Neuronal stem cell (in vitro differentiated cells): ENCODE measurements at regions not wholly inside any gene's neighbourhood (a gene's known extent, or its start where the extent isn't known, plus 50 kb on each side); places are given as distances from the start of the nearest gene placed in this dataset.
A peak's percentile ranks its signal among the peaks of the same experiment; 100 is the strongest.
"Not testable (repeated sequence)": the region's sequence is repeated elsewhere in the genome, so short reads cannot be mapped to it uniquely, and the experiment has no call there.

Source experiments
- DNase-seq: peaks from one replicate; pipeline ENCODE4 v3.0.0-alpha.2; 2013; ENCODE audit warnings: low spot score
- H2AFZ ChIP-seq: one replicate; pipeline ENCODE4 v1.6.1; 2013; ENCODE audit warnings: mild to moderate bottlenecking, low read length, inconsistent platforms
- H2AK5ac ChIP-seq: 2 replicates; pipeline ENCODE4 v1.6.1; 2013; ENCODE audit warnings: low read depth, mild to moderate bottlenecking, inconsistent platforms, low read length, moderate library complexity, mixed read lengths
- H2BK120ac ChIP-seq: 2 replicates; pipeline ENCODE4 v1.6.1; 2013; ENCODE audit warnings: low read depth, mild to moderate bottlenecking, inconsistent platforms, low read length, moderate library complexity, mixed read lengths
- H2BK12ac ChIP-seq: one replicate; pipeline ENCODE4 v1.6.1; 2013; ENCODE audit warnings: low read length, inconsistent platforms
- H2BK15ac ChIP-seq: 2 replicates; pipeline ENCODE4 v1.6.1; 2013; ENCODE audit warnings: mild to moderate bottlenecking, low read length, inconsistent platforms, mixed read lengths
- H2BK5ac ChIP-seq: one replicate; pipeline ENCODE4 v1.6.1; 2013; ENCODE audit warnings: inconsistent platforms, mild to moderate bottlenecking, low read length, moderate library complexity
- H3K14ac ChIP-seq: one replicate; pipeline ENCODE4 v1.6.1; 2013; ENCODE audit warnings: low read length, inconsistent platforms
- H3K18ac ChIP-seq: 2 replicates; pipeline ENCODE4 v1.6.1; 2013; ENCODE audit warnings: low read length, inconsistent platforms
- H3K23ac ChIP-seq: 2 replicates; pipeline ENCODE4 v1.6.1; 2013; ENCODE audit warnings: low read depth, mild to moderate bottlenecking, mixed read lengths, low read length, inconsistent platforms; ENCODE audit not compliant: poor library complexity
- H3K27ac ChIP-seq: replicated peaks from 3 replicates; pipeline ENCODE4 v1.5.1; 2013; ENCODE audit warnings: low read length, inconsistent platforms
- H3K27me3 ChIP-seq, 3 experiments: 2 replicates each; pipeline ENCODE4 v1.6.1; 2013; ENCODE audit warnings: low read length in 3 of 3, mild to moderate bottlenecking in 2 of 3, inconsistent platforms in 1 of 3, low read depth in 1 of 3, mixed read lengths in 1 of 3, moderate library complexity in 1 of 3; ENCODE audit not compliant: control insufficient read depth in 3 of 3, insufficient read depth in 3 of 3
- H3K36me3 ChIP-seq, 2 donors: replicated peaks in 1 of 2; 2 replicates each; pipeline ENCODE4 v1.6.1; 2013; ENCODE audit warnings: low read length in 2 of 2; ENCODE audit not compliant: control insufficient read depth in 2 of 2, insufficient read depth in 2 of 2
- H3K4ac ChIP-seq: 2 replicates; pipeline ENCODE4 v1.6.1; 2013; ENCODE audit warnings: inconsistent platforms, mild to moderate bottlenecking, low read length, moderate library complexity
- H3K4me1 ChIP-seq, 2 donors: 1 replicate in 1 of 2; 2 replicates in 1 of 2; pipeline ENCODE4 v1.6.1; 2013; ENCODE audit warnings: low read length in 2 of 2, low read depth in 1 of 2; ENCODE audit not compliant: control insufficient read depth in 2 of 2, insufficient read depth in 1 of 2
- H3K4me2 ChIP-seq: one replicate; pipeline ENCODE4 v1.6.1; 2013; ENCODE audit warnings: mild to moderate bottlenecking, low read length, inconsistent platforms; ENCODE audit not compliant: insufficient read depth, poor library complexity, severe bottlenecking
- H3K4me3 ChIP-seq, 2 donors: 2 replicates each; pipeline ENCODE4 v1.5.1; 2013; ENCODE audit warnings: low read length in 2 of 2, mild to moderate bottlenecking in 2 of 2, inconsistent platforms in 1 of 2, moderate library complexity in 1 of 2
- H3K79me1 ChIP-seq: one replicate; pipeline ENCODE4 v1.6.1; 2013; ENCODE audit warnings: low read depth, mild to moderate bottlenecking, inconsistent platforms, low read length, moderate library complexity
- H3K9ac ChIP-seq: one replicate; pipeline ENCODE4 v1.6.1; 2013; ENCODE audit warnings: mild to moderate bottlenecking, low read depth, low read length, inconsistent platforms; ENCODE audit not compliant: poor library complexity
- H3K9me3 ChIP-seq, 2 donors: replicated peaks in 1 of 2; 2 replicates each; pipeline versions ENCODE3 to v1.6.1; 2013; ENCODE audit warnings: low read length in 2 of 2, mild to moderate bottlenecking in 2 of 2, inconsistent platforms in 1 of 2, low read depth in 1 of 2, mixed read lengths in 1 of 2, moderate library complexity in 1 of 2; ENCODE audit not compliant: control insufficient read depth in 2 of 2, insufficient read depth in 1 of 2
- H4K8ac ChIP-seq: one replicate; pipeline ENCODE4 v1.6.1; 2013; ENCODE audit warnings: low read depth, mild to moderate bottlenecking, inconsistent platforms, low read length, moderate library complexity
- H4K91ac ChIP-seq: one replicate; pipeline ENCODE4 v1.6.1; 2013; ENCODE audit warnings: low read length, low read depth, mild to moderate bottlenecking, inconsistent platforms; ENCODE audit not compliant: poor library complexity
- WGBS, 2 donors: extraction: QIAGEN DNeasy Blood & Tissue Kit; methylation state at CpG; one replicate each; pipeline ENCODE4 v1.1.7; 2013; ENCODE audit warnings: missing lambda C conversion rate in 2 of 2, mixed read lengths in 1 of 2; ENCODE audit not compliant: insufficient read length in 2 of 2, insufficient replicate concordance in 1 of 2; ENCODE audit errors: extremely low coverage in 2 of 2; 5-methylcytosine and 5-hydroxymethylcytosine counted together

DNA sequence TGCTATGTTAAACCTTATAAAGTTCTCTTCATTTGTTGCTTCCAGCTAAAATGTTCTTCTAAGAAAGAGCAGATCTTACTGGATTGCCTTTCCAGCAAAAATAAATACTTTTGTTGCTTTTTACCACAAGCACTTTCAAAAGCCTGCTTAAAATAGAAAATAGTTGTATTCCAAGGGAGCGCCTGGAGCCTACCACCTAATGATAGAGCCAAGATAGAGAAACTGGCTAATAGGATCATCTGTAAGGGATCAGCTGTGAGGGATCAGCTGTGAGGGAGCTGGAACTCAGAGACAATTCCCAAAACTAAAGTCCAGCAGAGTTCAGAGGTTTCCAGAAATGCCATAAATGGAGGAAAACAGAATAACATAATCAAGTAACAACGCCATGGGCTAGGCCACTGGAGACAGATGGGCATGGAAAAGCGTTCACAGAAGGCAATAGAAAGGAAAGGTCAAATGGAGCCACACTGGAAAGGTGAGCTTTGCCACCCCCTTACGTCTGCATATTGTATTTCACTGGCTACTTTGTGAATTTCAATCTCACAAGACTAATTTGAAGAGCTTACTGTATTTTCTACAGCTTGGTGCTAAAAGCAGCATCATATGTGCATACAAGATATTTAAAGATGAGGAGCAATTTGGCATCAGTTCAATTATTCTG lies 140.6 kb upstream of the TLE4 start:
- H2BK120ac ChIP-seq, result no peak overlapping the region
- no peak overlapping the region for H3K18ac ChIP-seq
- no peak overlapping the region for H4K8ac ChIP-seq
- no peak overlapping the region for H4K91ac ChIP-seq
- no peak overlapping the region for H3K4me2 ChIP-seq
- WGBS, 2 donors, result no CpG with 5 or more reads among the region's 4 CpGs
- H3K14ac ChIP-seq, result no peak overlapping the region
- DNase-seq, result no peak
- no peak overlapping the region for H3K4ac ChIP-seq
- no peak overlapping the region for H3K9ac ChIP-seq
- H2BK5ac ChIP-seq, result no peak overlapping the region
- no peak overlapping the region for H2BK12ac ChIP-seq
- peaks cover 0 to 6% of the 10 kb centered on the region in 2 donors for H3K9me3 ChIP-seq
- H2AFZ ChIP-seq, result no peak overlapping the region
- H3K4me3 ChIP-seq, result no peak overlapping the region
- H3K23ac ChIP-seq, result no peak overlapping the region
- H2AK5ac ChIP-seq, result no peak overlapping the region
- no peaks in the 10 kb centered on the region for H3K79me1 ChIP-seq
- H3K36me3 ChIP-seq, result no peaks in the 10 kb centered on the region
- no peaks in the 10 kb centered on the region for H3K4me1 ChIP-seq
- H2BK15ac ChIP-seq, result no peak overlapping the region
- no peak overlapping the region for H3K27ac ChIP-seq
- no peaks in the 10 kb centered on the region for H3K27me3 ChIP-seq

DNA sequence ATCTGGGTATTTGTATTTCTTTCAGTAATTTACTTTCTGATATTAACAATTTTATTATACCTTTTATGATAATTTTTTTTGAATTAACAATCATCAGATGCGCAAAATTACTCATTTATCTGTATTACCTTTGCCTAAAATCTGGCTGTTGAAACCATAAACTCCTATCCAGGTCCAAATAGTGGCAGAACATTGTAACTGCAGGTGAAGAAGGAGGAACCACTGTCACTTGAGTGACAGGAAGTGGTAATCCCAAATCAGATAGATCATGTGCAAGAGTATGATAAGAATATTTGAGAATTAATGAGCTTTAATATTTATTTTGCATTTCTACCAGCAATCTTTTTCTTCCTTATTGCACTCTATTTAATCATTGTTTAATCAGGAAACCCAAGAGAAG lies 139.3 kb upstream of the TLE4 start:
- DNase-seq, result no peak
- Histone ChIP-seq H3K9me3 (no peaks in the 10 kb centered on the region), H3K27me3 (no peaks in the 10 kb centered on the region), H3K23ac (no peak overlapping the region), H3K9ac (no peak overlapping the region), H3K4me3 (no peak overlapping the region), H3K27ac (no peak overlapping the region), H3K4me2 (no peak overlapping the region), H3K14ac (no peak overlapping the region), H2BK12ac (no peak overlapping the region), H3K4me1 (no peaks in the 10 kb centered on the region), H3K18ac (no peak overlapping the region), H4K8ac (no peak overlapping the region), H2BK5ac (no peak overlapping the region), H3K36me3 (no peaks in the 10 kb centered on the region), H4K91ac (no peak overlapping the region), H3K79me1 (no peaks in the 10 kb centered on the region), H3K4ac (no peak overlapping the region), H2AK5ac (no peak overlapping the region), H2BK120ac (no peak overlapping the region), H2AFZ (no peak overlapping the region), H2BK15ac (no peak overlapping the region)
- no CpG with 5 or more reads among the region's 1 CpG for WGBS, 2 donors

DNA sequence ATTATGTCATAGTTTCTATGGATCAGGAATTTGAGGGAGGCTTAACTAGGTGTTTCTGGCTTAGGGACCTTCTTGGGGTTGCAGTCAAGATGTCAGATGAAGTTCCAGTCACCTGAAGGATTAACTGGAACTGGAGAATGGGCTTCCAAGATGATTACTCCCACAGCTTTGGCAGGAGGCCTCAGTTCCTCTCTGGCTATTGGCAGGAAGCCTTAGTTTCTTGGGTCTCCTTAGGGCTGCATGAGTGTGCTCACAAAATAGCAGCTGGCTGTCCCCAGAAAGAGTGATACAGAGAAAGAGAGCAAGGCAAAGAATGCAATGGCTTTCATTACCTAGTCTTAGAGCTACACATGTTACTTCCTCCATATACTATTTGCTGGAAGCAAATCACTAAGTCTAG lies 138.1 kb upstream of the TLE4 start:
- Histone ChIP-seq H2BK12ac (no peak overlapping the region), H3K36me3 (no peaks in the 10 kb centered on the region), H2AK5ac (no peak overlapping the region), H3K9ac (no peak overlapping the region), H3K79me1 (no peaks in the 10 kb centered on the region), H2BK15ac (no peak overlapping the region), H3K4me2 (no peak overlapping the region), H3K4me3 (no peak overlapping the region), H3K14ac (no peak overlapping the region), H3K9me3 (no peaks in the 10 kb centered on the region), H4K8ac (no peak overlapping the region), H2BK5ac (no peak overlapping the region), H3K18ac (no peak overlapping the region), H3K4ac (no peak overlapping the region), H3K27ac (no peak overlapping the region), H3K4me1 (no peaks in the 10 kb centered on the region), H3K23ac (no peak overlapping the region), H2AFZ (no peak overlapping the region), H3K27me3 (no peaks in the 10 kb centered on the region), H4K91ac (no peak overlapping the region), H2BK120ac (no peak overlapping the region)
- DNase-seq, result no peak

DNA sequence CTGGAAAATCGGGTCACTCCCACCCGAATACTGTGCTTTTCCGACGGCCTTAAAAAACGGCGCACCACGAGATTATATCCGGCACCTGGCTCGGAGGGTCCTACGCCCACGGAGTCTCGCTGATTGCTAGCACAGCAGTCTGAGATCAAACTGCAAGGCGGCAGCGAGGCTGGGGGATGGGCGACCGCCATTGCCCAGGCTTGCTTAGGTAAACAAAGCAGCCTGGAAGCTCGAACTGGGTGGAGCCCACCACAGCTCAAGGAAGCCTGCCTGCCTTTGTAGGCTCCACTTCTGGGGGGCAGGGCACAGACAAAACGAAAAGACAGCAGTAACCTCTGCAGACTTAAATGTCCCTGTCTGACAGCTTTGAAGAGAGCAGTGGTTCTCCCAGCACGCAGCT lies 132.5 kb upstream of the TLE4 start:
- not testable (repeated sequence) for H3K4me1 ChIP-seq, H2BK15ac ChIP-seq, H2BK120ac ChIP-seq, H2BK5ac ChIP-seq, H2AK5ac ChIP-seq, H3K18ac ChIP-seq, H4K8ac ChIP-seq, DNase-seq, H3K4ac ChIP-seq, H3K9me3 ChIP-seq, H3K4me3 ChIP-seq, H4K91ac ChIP-seq, H3K14ac ChIP-seq, H3K9ac ChIP-seq, H3K36me3 ChIP-seq, H2BK12ac ChIP-seq, H3K27ac ChIP-seq, H3K27me3 ChIP-seq, H3K79me1 ChIP-seq, H3K23ac ChIP-seq
- peak overlapping the region; percentile 23 for H3K4me2 ChIP-seq
- H2AFZ ChIP-seq, result peak overlapping the region; percentile 61
- WGBS, 2 donors, result no CpG with 5 or more reads among the region's 19 CpGs
